GM06990 (cell line): ENCODE measurements at regions not wholly inside any gene's neighbourhood (a gene's known extent, or its start where the extent isn't known, plus 50 kb on each side); places are given as distances from the start of the nearest gene placed in this dataset.

Source experiments
- DNase-seq: peaks from one replicate; pipeline ENCODE4 v3.0.0-alpha.2; 2011; ENCODE audit not compliant: insufficient read length; ENCODE audit errors: extremely low read depth
- H3K27me3 ChIP-seq: replicated peaks from 2 replicates; pipeline ENCODE4 v1.6.0; 2011; ENCODE audit warnings: low read length; ENCODE audit not compliant: control insufficient read depth, insufficient read depth
- H3K36me3 ChIP-seq: 2 replicates; pipeline ENCODE4 v1.5.1; 2011; ENCODE audit warnings: low read length; ENCODE audit not compliant: control insufficient read depth, insufficient read depth
- H3K4me3 ChIP-seq: replicated peaks from 2 replicates; pipeline ENCODE4 v1.5.1; 2011; ENCODE audit warnings: low read depth, mild to moderate bottlenecking, control low read depth, low read length
- TF ChIP-seq, protein P1 (sequence below): IDR thresholded peaks from 2 replicates; pipeline ENCODE4 v1.5.1; 2011; ENCODE audit warnings: low read length, control low read depth, mild to moderate bottlenecking, inconsistent platforms; ENCODE audit not compliant: insufficient read depth, poor library complexity, severe bottlenecking

DNA sequence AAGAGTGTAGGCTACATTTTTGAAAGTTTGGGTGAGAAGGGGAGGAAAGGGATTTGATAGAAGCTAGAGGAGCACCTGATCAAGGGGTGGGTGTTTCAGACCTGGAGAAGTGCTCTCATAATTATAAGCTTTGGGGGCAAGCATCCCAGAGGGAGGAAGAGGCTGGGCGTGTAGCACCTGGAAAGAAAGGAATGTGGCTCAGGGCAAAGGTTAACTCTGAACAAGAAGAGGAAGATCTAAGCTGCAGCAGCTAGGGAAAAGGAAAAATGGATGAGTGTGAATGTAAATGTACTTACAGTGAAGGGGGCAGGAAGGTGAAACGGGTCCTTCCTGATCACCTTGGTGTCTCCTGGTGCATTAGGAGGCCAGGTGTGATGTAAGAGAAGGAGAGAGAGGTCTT lies 49.8 kb upstream of the ANKRD55 start:
- H3K4me3 ChIP-seq, result no peak overlapping the region
- H3K27me3 ChIP-seq, result no peaks in the 10 kb centered on the region; the same call in none of the 2 replicates
- DNase-seq, result no peak
- H3K36me3 ChIP-seq, result no peaks in the 10 kb centered on the region
- TF ChIP-seq, protein P1, sequence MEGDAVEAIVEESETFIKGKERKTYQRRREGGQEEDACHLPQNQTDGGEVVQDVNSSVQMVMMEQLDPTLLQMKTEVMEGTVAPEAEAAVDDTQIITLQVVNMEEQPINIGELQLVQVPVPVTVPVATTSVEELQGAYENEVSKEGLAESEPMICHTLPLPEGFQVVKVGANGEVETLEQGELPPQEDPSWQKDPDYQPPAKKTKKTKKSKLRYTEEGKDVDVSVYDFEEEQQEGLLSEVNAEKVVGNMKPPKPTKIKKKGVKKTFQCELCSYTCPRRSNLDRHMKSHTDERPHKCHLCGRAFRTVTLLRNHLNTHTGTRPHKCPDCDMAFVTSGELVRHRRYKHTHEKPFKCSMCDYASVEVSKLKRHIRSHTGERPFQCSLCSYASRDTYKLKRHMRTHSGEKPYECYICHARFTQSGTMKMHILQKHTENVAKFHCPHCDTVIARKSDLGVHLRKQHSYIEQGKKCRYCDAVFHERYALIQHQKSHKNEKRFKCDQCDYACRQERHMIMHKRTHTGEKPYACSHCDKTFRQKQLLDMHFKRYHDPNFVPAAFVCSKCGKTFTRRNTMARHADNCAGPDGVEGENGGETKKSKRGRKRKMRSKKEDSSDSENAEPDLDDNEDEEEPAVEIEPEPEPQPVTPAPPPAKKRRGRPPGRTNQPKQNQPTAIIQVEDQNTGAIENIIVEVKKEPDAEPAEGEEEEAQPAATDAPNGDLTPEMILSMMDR, result no peak
